Neural progenitor cell (in vitro differentiated cells): ENCODE measurements at regions not wholly inside any gene's neighbourhood (a gene's known extent, or its start where the extent isn't known, plus 50 kb on each side); places are given as distances from the start of the nearest gene placed in this dataset.
"Not testable (repeated sequence)": the region's sequence is repeated elsewhere in the genome, so short reads cannot be mapped to it uniquely, and the experiment has no call there.

ENCODE experiments used
- CTCF ChIP-seq: fragments of 200-600 bp; sonication (generic); IDR thresholded peaks from 2 replicates; pipeline ENCODE4 v1.5.1; 2017; ENCODE audit warnings: antibody characterized with exemption, mild to moderate bottlenecking
- EZH2 ChIP-seq: fragments of 200-600 bp; sonication (generic); IDR thresholded peaks from 2 replicates; pipeline ENCODE4 v1.6.1; 2017; ENCODE audit warnings: antibody characterized with exemption, mild to moderate bottlenecking, moderate library complexity
- EZH2phosphoT487 ChIP-seq: fragments of 200-600 bp; sonication (generic); IDR thresholded peaks from 2 replicates; pipeline ENCODE4 v1.6.1; 2017; ENCODE audit warnings: antibody characterized with exemption

DNA sequence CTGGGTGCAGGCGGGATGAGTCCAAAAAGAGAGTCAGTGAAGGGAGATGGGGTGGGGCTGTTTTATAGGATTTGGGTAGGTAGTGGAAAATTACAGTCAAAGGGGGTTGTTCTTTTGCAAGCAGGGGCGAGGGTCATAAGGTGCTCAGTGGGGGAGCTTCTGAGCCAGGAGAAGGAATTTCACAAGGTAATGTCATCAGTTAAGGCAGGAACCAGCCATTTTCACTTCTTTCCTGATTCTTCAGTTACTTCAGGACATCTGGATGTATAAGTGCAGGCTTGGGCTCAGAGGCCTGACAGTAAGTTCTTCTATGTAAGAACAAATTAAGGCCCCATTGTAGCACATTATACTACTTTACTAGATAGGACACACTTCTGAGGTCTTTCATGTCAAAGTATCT lies 231.2 kb upstream of the NRXN1 start:
- TF ChIP-seq EZH2, CTCF, EZH2phosphoT487: not testable (repeated sequence)
